GM18858 (cell line): ENCODE measurements at regions not wholly inside any gene's neighbourhood (a gene's known extent, or its start where the extent isn't known, plus 50 kb on each side); places are given as distances from the start of the nearest gene placed in this dataset.

Source experiments
- ATAC-seq: cut with Tn5 transposase; IDR thresholded peaks from one replicate; pipeline ENCODE4 v1.9.1; 2021; ENCODE audit not compliant: unreplicated experiment

GRCh38 chr2:106706283-106706682 lies 179.7 kb downstream of the ST6GAL2 start:
- no peak for ATAC-seq

- no peak for ATAC-seq
These were observed 177.8 kb downstream of the ST6GAL2 start for GRCh38 chr2:106708209-106708608.

DNA sequence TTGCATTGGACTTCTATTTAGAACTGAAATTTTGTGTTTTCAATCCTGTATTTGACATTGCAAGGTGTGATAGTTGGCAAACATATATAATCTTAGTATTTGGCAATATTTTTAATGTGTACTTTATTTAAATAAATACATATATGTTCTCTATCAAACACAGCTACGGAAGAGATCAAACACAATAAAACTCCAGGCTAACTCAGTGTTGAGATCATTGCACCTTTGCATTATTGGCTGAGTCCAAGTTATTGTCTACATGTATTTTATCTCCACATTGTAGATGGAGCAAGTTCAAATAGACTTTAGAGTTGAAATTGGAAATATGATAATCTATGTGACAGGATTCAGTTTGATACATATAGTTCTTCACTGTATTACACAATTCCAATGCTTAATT lies 176.7 kb downstream of the ST6GAL2 start:
- no peak for ATAC-seq

DNA sequence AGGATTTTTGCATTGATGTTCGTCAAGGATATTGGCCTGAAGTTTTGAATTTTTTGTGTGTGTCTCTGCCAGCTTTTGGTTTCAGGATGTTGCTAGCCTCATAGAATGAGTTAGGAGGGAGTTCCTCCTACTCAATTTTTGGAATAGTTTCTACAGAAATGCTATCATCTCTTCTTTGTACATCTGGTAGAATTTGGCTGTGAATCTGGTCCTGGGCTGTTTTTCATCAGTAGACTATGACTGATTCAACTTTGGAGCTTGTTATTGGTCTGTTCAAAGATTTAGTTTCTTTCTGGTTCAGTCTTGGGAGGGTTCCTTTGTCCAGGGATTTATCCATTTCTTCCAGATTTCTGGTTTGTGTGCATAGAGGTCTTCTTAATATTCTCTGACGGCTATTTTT lies 166.7 kb downstream of the ST6GAL2 start:
- ATAC-seq, result no peak

- no peak for ATAC-seq
These were observed 165.9 kb downstream of the ST6GAL2 start for GRCh38 chr2:106720026-106720425.

GRCh38 chr2:106724301-106724794 lies 161.6 kb downstream of the ST6GAL2 start:
- no peak for ATAC-seq

GRCh38 chr2:106734165-106734564 lies 151.8 kb downstream of the ST6GAL2 start:
- no peak for ATAC-seq

DNA sequence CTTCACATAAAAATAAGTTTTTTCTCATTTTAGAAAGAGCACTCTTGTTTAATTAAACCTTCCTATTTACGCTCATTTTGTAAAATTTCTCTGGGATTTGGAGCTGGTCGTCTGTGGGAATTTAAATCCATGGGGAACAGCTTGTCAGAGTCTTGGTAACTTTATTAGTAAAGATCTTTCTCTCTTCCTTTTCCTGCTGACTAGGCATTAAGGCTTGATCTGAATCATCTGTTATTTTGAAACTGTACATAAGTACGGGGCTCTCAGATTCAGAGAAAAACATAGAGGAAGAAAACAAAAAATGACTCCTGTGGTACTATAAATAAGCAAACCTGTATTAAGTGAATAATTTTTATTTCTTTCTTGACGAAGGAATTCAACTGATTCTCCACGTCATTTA lies 150.2 kb downstream of the ST6GAL2 start:
- ATAC-seq, result no peak

- ATAC-seq, result no peak
These were observed 149.7 kb downstream of the ST6GAL2 start for GRCh38 chr2:106736221-106736620.

DNA sequence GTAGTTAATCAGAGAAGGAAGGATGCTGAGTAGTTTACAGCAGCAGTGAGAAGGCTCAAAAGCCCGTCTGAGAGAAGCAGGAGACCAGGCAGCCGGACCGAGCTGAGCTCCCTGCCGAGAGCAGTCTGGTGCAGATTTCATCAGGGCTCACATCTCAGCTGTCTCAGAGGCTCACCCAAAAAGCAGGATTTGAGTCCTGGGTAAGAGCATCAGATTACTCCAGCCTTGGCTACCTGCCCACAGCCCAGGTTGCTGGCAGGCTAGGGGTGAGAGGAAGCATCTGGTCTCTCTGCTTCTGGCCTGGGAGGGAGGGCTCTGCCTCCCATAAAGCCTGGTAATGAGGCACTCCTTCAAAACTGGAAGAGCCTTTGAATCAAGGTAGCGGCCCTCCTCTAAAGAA lies 140.5 kb downstream of the ST6GAL2 start:
- no peak for ATAC-seq

DNA sequence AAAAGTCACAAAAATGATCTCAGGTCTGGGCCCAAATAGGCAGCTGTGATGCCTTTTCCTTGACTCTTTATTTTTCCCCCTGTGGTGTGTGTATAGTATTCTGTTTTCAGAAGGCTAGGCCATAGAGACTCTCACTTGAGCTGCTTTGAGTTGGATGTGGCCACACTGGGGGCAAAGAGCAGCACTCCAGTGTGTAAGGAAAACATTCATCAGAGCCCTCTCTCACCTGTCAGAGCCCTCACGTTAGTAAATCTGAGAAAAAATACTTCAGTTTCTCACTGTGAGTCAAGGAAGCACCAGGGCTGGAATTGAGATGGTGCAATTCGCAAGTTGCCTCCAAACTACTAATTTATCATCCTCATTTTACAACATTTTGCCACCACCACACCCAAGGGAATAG lies 136.1 kb downstream of the ST6GAL2 start:
- ATAC-seq, result no peak
